Medulla oblongata (tissue), 1 donor: ENCODE measurements at regions not wholly inside any gene's neighbourhood (a gene's known extent, or its start where the extent isn't known, plus 50 kb on each side); places are given as distances from the start of the nearest gene placed in this dataset.

Experiments used
- DNase-seq: peaks from one replicate; pipeline ENCODE4 v3.0.0-alpha.2; 2015; ENCODE audit errors: extremely low spot score

GRCh38 chr13:86201477-86201876, 402.3 kb upstream of the SLITRK6 start:
- no peak for DNase-seq

- DNase-seq = no peak
Measured at GRCh38 chr13:86193281-86193680, 394.1 kb upstream of the SLITRK6 start.

- no peak for DNase-seq
Measured at GRCh38 chr13:86188170-86188569, 389.0 kb upstream of the SLITRK6 start.

GRCh38 chr13:86185636-86186035, 386.4 kb upstream of the SLITRK6 start:
- no peak for DNase-seq

GRCh38 chr13:86185107-86185506, 385.9 kb upstream of the SLITRK6 start:
- no peak for DNase-seq

GRCh38 chr13:86174622-86175021, 375.4 kb upstream of the SLITRK6 start:
- DNase-seq = peak; percentile 11

- DNase-seq = no peak
Measured at GRCh38 chr13:86172961-86173360, 373.7 kb upstream of the SLITRK6 start.

- DNase-seq = no peak
Measured at GRCh38 chr13:86161257-86161656, 362.0 kb upstream of the SLITRK6 start.

GRCh38 chr13:86155756-86156155, 356.5 kb upstream of the SLITRK6 start:
- no peak for DNase-seq

- no peak for DNase-seq
Measured at GRCh38 chr13:86142080-86142479, 342.9 kb upstream of the SLITRK6 start.

- DNase-seq = no peak
Measured at GRCh38 chr13:86135856-86136255, 336.6 kb upstream of the SLITRK6 start.

GRCh38 chr13:86121881-86122280, 322.7 kb upstream of the SLITRK6 start:
- DNase-seq = no peak

GRCh38 chr13:86109107-86109506, 309.9 kb upstream of the SLITRK6 start:
- DNase-seq = no peak

GRCh38 chr13:86108334-86108733, 309.1 kb upstream of the SLITRK6 start:
- no peak for DNase-seq

GRCh38 chr13:86098511-86098910, 299.3 kb upstream of the SLITRK6 start:
- no peak for DNase-seq

GRCh38 chr13:86095351-86095750, 296.1 kb upstream of the SLITRK6 start:
- DNase-seq = no peak

GRCh38 chr13:86090181-86090580, 291.0 kb upstream of the SLITRK6 start:
- DNase-seq = no peak

GRCh38 chr13:86087244-86087643, 288.0 kb upstream of the SLITRK6 start:
- DNase-seq = no peak

GRCh38 chr13:86085890-86086289, 286.7 kb upstream of the SLITRK6 start:
- DNase-seq = no peak

GRCh38 chr13:86082121-86082520, 282.9 kb upstream of the SLITRK6 start:
- no peak for DNase-seq

- DNase-seq = no peak
Measured at GRCh38 chr13:86080340-86080995, 281.2 kb upstream of the SLITRK6 start.

GRCh38 chr13:86066611-86067365, 267.6 kb upstream of the SLITRK6 start:
- DNase-seq = no peak

- no peak for DNase-seq
Measured at GRCh38 chr13:86052141-86052540, 252.9 kb upstream of the SLITRK6 start.
